ENCODE measurements at regions not wholly inside any gene's neighbourhood (a gene's known extent, or its start where the extent isn't known, plus 50 kb on each side); places are given as distances from the start of the nearest gene placed in this dataset.

DNA sequence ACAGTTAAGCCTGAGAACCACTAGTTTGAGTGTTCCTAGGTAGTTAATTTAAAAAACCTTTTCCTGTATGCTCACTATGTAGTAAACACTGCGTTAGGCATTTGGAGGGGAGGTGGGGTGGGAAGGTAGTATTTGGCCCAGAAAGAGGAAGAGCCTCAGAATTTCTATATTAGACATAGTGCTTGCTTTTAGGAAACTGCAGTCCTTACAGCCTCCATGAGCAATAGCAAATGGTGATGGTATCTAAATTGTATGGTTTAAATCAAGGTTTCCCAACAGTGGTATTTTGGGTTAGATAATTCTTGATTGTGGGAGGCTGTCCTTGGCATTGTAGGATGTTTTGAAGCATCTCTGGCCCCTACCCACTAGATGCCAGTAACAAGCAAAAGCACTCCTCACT, 61.5 kb upstream of the RIPOR2 start:
- Histone ChIP-seq H3K14ac (replicated peaks; ENCODE audit: low read depth, low read length) (no peak overlapping the region), H3K56ac (ENCODE audit: extremely low read depth, insufficient read depth, low read length) (no peak overlapping the region), H2BK15ac (ENCODE audit: low read depth, low read length) (no peak overlapping the region), H3K9me1 (ENCODE audit: insufficient read depth, low read length) (no peaks in the 10 kb centered on the region), H2BK120ac (ENCODE audit: low read depth, low read length) (no peak overlapping the region), H3K27me3 (ENCODE audit: control insufficient read depth, insufficient read depth, low read length) (no peaks in the 10 kb centered on the region), H3K9me3 (ENCODE audit: control insufficient read depth, insufficient read depth, low read length) (no peaks in the 10 kb centered on the region), H3K4me1 (ENCODE audit: control insufficient read depth, insufficient read depth, low read length) (no peaks in the 10 kb centered on the region), H3K4me2 (ENCODE audit: low read depth, low read length) (no peak overlapping the region), H2BK5ac (ENCODE audit: low read depth, low read length, poor library complexity, severe bottlenecking) (no peak overlapping the region), H4K20me1 (ENCODE audit: insufficient read depth, low read length) (no peaks in the 10 kb centered on the region), H3K4me3 (ENCODE audit: insufficient read depth, low read depth, low read length) (no peak overlapping the region), H3K27ac (ENCODE audit: insufficient read depth, low read length) (no peak overlapping the region), H3K4ac (ENCODE audit: low read depth, low read length) (no peak overlapping the region), H2AFZ (replicated peaks; ENCODE audit: low read length, poor library complexity) (no peak overlapping the region), H3K9ac (ENCODE audit: low read depth, low read length) (no peak overlapping the region), H2AK9ac (replicated peaks; ENCODE audit: low read depth, low read length, poor library complexity) (no peak overlapping the region), H4K91ac (ENCODE audit: insufficient read depth, low read depth, low read length) (peak overlapping the region; percentile 15; the same call in 1 of the 2 replicates), H3K23ac (ENCODE audit: low read depth, low read length) (no peak overlapping the region), H3K36me3 (ENCODE audit: control insufficient read depth, insufficient read depth, low read length) (no peaks in the 10 kb centered on the region), H4K5ac (ENCODE audit: low read depth, low read length) (no peak overlapping the region), H2AK5ac (ENCODE audit: low read depth, low read length) (no peak overlapping the region; the same call in 1 of the 2 replicates), H3K18ac (ENCODE audit: low read depth, low read length) (no peak overlapping the region), H3K79me1 (ENCODE audit: low read depth in 1 of 2, low read length in 2 of 2) (no peaks in the 10 kb centered on the region), H2BK20ac (ENCODE audit: low read depth, low read length) (no peak overlapping the region), H4K8ac (ENCODE audit: low read depth in 2 of 2, low read length in 2 of 2) (no peak overlapping the region)
- dilution Hi-C loops (cut with HindIII; ENCODE audit: low sequenced_read_pairs, unreplicated experiment) (no loop called here), intact Hi-C loops (cut with micrococcal nuclease) (no loop called here), in situ Hi-C loops (cut with MboI; ENCODE audit: low sequenced_read_pairs) (no loop called here)
- DNase-seq: no peak
- ChIA-PET POLR2A (ENCODE audit: unreplicated experiment) (no interaction called here), CTCF (interaction anchor here (0.8 kb wide), 1 partner anchor 11 kb away, joined by 4 read pairs; no protein-coding TSS in a partner anchor)
- no CpG with 5 or more reads among the region's 1 CpG for WGBS, 2 experiments (ENCODE audit: extremely low coverage in 2 of 2, insufficient read length in 1 of 2)
- TF ChIP-seq MXI1 (IDR thresholded peaks at IDR 0.05; ENCODE audit: borderline replicate concordance, low read depth, low read length) (no peak), POLR2A (IDR thresholded peaks at IDR 0.05; ENCODE audit: low read depth, low read length) (no peak), RCOR1 (IDR thresholded peaks at IDR 0.05; ENCODE audit: insufficient replicate concordance, low read length) (no peak), NFE2L2 (IDR thresholded peaks at IDR 0.05; ENCODE audit: low read depth, low read length) (no peak)
- no TSS peak for BruUV-seq (replicated peaks)
- no peak for ATAC-seq (ENCODE audit: low read depth)

All from IMR-90 (cell line).